ENCODE measurements at regions not wholly inside any gene's neighbourhood (a gene's known extent, or its start where the extent isn't known, plus 50 kb on each side); places are given as distances from the start of the nearest gene placed in this dataset.

DNA sequence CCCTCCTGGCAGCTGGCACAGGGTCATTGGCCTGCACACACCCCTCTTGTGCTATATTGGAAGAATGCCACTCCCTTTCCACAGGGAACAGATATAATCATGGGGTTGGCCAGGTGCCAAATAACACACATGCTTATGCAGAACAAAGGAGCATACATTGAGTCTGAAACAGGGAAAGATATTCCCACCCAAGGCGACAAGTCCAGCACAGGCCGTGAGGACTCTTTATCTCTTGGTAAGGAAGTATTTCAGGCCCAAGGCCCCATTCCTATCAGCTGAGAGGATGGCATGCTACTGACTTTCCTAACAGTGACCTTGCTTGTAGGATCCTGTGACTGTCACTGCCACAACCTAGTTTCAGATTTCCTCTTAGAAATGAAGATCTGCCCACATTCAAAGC, 59.0 kb upstream of the STXBP6 start:
- H3K27me3 Mint-ChIP-seq (ENCODE audit: low read depth), result no peaks in the 10 kb centered on the region
- peaks cover 4% of the 10 kb centered on the region for H3K4me1 Mint-ChIP-seq
- no peak overlapping the region for H3K4me3 Mint-ChIP-seq
- no peaks in the 10 kb centered on the region for H3K36me3 Mint-ChIP-seq (ENCODE audit: low read depth)
- DNase-seq (ENCODE audit: low read depth, low spot score), result no peak
- peaks cover 10% of the 10 kb centered on the region for H3K9me3 Mint-ChIP-seq
- TF ChIP-seq, protein P1, sequence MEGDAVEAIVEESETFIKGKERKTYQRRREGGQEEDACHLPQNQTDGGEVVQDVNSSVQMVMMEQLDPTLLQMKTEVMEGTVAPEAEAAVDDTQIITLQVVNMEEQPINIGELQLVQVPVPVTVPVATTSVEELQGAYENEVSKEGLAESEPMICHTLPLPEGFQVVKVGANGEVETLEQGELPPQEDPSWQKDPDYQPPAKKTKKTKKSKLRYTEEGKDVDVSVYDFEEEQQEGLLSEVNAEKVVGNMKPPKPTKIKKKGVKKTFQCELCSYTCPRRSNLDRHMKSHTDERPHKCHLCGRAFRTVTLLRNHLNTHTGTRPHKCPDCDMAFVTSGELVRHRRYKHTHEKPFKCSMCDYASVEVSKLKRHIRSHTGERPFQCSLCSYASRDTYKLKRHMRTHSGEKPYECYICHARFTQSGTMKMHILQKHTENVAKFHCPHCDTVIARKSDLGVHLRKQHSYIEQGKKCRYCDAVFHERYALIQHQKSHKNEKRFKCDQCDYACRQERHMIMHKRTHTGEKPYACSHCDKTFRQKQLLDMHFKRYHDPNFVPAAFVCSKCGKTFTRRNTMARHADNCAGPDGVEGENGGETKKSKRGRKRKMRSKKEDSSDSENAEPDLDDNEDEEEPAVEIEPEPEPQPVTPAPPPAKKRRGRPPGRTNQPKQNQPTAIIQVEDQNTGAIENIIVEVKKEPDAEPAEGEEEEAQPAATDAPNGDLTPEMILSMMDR (conservative IDR thresholded peaks at IDR 0.05), result no peak
- no peak overlapping the region for H3K27ac Mint-ChIP-seq (ENCODE audit: unreplicated experiment)

DNA sequence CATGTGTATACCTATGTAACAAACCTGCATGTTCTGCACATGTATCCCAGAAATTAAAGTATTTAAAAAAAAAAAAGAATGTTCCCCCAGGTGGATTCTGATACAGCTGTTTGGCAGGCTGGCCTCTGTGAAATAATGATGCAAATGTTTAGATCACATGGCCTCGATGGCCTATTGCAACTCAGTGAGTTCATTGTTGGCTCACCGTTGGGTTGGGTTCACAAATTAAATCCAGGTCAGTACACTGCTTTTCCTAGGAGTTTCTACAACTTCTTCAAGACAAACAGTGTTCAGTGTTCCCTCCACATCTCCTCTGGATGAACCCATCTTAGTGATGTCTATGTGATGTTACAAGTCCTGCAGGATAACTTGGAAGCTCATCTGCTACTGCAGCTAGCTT, 58.3 kb upstream of the STXBP6 start:
- no peak overlapping the region for H3K4me3 Mint-ChIP-seq
- TF ChIP-seq, protein P1 (conservative IDR thresholded peaks at IDR 0.05), result no peak
- H3K27me3 Mint-ChIP-seq (ENCODE audit: low read depth), result no peaks in the 10 kb centered on the region
- no peaks in the 10 kb centered on the region for H3K36me3 Mint-ChIP-seq (ENCODE audit: low read depth)
- peaks cover 4% of the 10 kb centered on the region for H3K4me1 Mint-ChIP-seq
- H3K9me3 Mint-ChIP-seq, result peaks cover 10% of the 10 kb centered on the region
- H3K27ac Mint-ChIP-seq (ENCODE audit: unreplicated experiment), result no peak overlapping the region
- DNase-seq (ENCODE audit: low read depth, low spot score), result no peak

DNA sequence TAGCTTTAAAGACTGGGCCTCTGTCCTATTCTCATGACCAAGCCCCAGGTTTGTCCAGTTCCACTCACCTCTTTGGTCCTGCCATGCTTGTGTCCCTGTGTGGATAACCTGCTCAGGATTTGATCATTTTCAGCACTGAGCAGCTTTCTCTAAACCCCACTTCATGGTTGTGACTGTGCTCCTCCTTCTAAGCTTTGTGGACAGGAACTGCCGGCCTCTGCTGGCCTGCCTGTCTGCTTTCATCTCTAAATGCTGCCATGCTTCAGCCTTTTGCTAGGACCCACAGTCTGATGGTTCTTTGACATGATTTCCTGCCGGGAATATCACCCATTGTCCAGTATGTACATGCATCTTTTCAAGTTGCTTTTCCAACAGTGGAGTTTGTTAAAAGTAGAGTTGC, 53.9 kb upstream of the STXBP6 start:
- no peak for DNase-seq (ENCODE audit: low read depth, low spot score)
- Mint-ChIP-seq H3K4me1 (no peaks in the 10 kb centered on the region), H3K4me3 (no peak overlapping the region), H3K27me3 (ENCODE audit: low read depth) (no peaks in the 10 kb centered on the region), H3K9me3 (peaks cover 9% of the 10 kb centered on the region), H3K36me3 (ENCODE audit: low read depth) (no peaks in the 10 kb centered on the region), H3K27ac (ENCODE audit: unreplicated experiment) (no peak overlapping the region)
- TF ChIP-seq, protein P1 (conservative IDR thresholded peaks at IDR 0.05), result no peak

DNA sequence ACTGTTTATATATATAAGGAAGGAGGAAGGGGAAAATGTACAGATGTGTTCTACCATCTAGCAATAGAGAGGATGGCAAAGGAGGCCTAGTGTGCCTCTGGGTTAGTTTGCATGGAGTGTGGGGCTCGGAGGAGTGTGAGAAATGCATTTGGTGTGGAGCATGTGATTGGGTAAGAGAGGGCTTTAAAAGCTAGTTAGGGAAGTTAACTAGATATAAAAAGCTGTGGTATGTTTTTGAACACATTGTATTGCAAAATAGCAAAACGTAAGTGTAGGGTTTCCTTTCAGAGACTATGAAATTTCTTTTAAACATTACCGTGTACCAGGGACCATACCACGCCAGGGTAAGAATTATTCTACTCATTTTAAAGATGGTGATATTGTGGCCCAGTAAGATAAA, 53.3 kb upstream of the STXBP6 start:
- no peak for DNase-seq (ENCODE audit: low read depth, low spot score)
- Mint-ChIP-seq H3K9me3 (peaks cover 9% of the 10 kb centered on the region), H3K4me3 (no peak overlapping the region), H3K27me3 (ENCODE audit: low read depth) (no peaks in the 10 kb centered on the region), H3K27ac (ENCODE audit: unreplicated experiment) (no peak overlapping the region), H3K36me3 (ENCODE audit: low read depth) (no peaks in the 10 kb centered on the region), H3K4me1 (no peaks in the 10 kb centered on the region)
- TF ChIP-seq, protein P1 (conservative IDR thresholded peaks at IDR 0.05), result no peak

DNA sequence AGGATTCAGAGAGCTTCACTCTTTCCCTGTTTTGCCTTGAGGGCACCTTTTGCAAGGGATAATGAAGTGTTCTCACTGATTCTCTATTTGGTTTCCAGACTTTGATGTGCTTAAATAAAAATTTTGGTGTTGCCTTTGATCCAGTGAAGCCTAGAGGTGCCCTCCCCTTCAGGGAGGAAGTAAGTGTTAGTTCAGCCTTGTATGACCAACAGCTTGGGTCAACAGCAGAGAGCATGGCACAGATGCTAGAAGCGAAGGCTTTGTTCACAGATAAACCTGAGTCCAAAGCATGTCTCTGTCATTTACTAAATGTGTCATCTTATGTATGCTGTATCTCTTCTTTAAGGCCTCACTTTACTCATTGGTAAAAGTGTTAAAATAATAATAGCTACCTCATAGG, 52.8 kb upstream of the STXBP6 start:
- peaks cover 9% of the 10 kb centered on the region for H3K9me3 Mint-ChIP-seq
- H3K27ac Mint-ChIP-seq (ENCODE audit: unreplicated experiment), result no peak overlapping the region
- TF ChIP-seq, protein P1 (conservative IDR thresholded peaks at IDR 0.05), result no peak
- H3K4me1 Mint-ChIP-seq, result no peaks in the 10 kb centered on the region
- no peaks in the 10 kb centered on the region for H3K36me3 Mint-ChIP-seq (ENCODE audit: low read depth)
- no peak for DNase-seq (ENCODE audit: low read depth, low spot score)
- no peak overlapping the region for H3K4me3 Mint-ChIP-seq
- H3K27me3 Mint-ChIP-seq (ENCODE audit: low read depth), result no peaks in the 10 kb centered on the region

DNA sequence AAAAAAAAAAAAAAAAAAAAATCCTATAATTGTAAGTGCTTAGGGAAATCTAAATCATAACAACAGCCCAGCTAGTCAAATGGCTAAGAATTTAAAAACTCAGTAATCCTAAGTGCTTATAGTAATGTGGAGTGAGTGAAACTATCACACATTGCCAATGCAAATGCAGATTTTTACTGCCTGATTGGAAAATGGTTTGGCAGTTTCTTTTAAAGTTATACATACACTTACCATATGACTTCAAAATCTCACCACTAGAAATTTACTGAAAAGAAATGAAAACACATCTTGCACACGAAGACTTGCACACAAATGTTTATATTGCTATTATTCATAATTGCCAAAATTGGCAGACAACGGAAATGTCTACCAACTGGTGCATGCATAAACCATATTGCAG, 51.3 kb upstream of the STXBP6 start:
- H3K9me3 Mint-ChIP-seq, result peaks cover 3% of the 10 kb centered on the region
- TF ChIP-seq, protein P1 (conservative IDR thresholded peaks at IDR 0.05), result no peak
- H3K4me1 Mint-ChIP-seq, result no peaks in the 10 kb centered on the region
- no peak overlapping the region for H3K4me3 Mint-ChIP-seq
- no peaks in the 10 kb centered on the region for H3K36me3 Mint-ChIP-seq (ENCODE audit: low read depth)
- DNase-seq (ENCODE audit: low read depth, low spot score), result no peak
- H3K27ac Mint-ChIP-seq (ENCODE audit: unreplicated experiment), result no peak overlapping the region
- no peaks in the 10 kb centered on the region for H3K27me3 Mint-ChIP-seq (ENCODE audit: low read depth)

All from neural crest cell (in vitro differentiated cells).